NOMO-1 treated with DMSO at 0.1 percent for 48 hours (cell line): ENCODE measurements at regions not wholly inside any gene's neighbourhood (a gene's known extent, or its start where the extent isn't known, plus 50 kb on each side); places are given as distances from the start of the nearest gene placed in this dataset.

ENCODE experiments used
- DNase-seq: peaks from one replicate; lab custom pipeline; 2025; ENCODE audit not compliant: unreplicated experiment; lab: John Stamatoyannopoulos, UW

GRCh38 chr14:22456998-22457594 is 131.9 kb downstream of the DAD1 start:
- DNase-seq, result peak; percentile 29

- DNase-seq, result no peak
Observed at GRCh38 chr14:22456421-22456820, 132.6 kb downstream of the DAD1 start.

GRCh38 chr14:22452330-22452729 is 136.7 kb downstream of the DAD1 start:
- DNase-seq, result no peak

- DNase-seq, result no peak
Observed at GRCh38 chr14:22450266-22450665, 138.8 kb downstream of the DAD1 start.

DNA sequence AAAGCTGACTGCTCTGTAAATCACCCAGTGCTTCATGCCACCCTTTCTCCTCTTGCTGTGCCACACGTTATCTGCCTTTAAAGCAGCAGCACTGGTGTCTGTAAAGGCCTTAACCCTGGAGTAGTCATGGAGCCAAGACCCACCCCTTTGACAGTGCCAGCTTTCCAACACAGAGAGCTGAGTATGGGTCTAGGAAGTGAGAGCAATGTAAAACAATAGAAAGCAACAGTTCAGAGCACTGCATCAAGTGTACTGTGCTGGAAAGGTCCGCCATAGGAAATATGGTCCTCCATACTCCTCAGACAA is 139.5 kb downstream of the DAD1 start:
- DNase-seq, result no peak

DNA sequence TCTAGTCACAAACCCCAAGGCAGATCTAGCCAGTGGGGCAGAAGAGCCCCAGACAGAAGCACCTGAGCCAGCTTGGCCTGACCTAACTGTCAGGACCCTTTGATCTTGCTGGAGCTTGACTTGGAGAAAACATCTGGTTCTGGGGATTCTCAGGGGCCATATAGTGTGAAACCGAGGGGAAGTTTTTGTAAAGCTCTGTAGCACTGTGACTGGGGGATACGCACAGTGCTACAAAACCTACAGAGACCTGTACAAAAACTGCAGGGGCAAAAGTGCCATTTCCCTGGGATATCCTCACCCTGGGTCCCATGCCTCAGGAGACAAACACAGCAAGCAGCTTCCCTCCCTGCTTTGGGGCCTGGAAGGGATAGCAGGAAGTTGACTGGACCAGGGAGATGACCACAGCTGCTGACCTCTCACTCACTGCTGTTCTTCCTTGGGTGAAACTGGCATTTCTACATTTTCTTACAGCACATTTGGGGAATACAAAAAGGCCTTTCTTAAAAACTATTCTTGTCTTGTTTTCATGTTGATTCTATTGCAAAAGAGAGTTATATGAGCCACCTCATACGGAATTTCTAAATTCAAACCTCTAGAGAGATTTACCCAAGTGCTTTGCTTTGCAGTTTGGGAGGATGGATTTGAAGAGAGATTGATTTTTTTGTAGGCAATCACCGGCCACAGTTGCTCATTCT is 140.0 kb downstream of the DAD1 start:
- DNase-seq, result no peak

DNA sequence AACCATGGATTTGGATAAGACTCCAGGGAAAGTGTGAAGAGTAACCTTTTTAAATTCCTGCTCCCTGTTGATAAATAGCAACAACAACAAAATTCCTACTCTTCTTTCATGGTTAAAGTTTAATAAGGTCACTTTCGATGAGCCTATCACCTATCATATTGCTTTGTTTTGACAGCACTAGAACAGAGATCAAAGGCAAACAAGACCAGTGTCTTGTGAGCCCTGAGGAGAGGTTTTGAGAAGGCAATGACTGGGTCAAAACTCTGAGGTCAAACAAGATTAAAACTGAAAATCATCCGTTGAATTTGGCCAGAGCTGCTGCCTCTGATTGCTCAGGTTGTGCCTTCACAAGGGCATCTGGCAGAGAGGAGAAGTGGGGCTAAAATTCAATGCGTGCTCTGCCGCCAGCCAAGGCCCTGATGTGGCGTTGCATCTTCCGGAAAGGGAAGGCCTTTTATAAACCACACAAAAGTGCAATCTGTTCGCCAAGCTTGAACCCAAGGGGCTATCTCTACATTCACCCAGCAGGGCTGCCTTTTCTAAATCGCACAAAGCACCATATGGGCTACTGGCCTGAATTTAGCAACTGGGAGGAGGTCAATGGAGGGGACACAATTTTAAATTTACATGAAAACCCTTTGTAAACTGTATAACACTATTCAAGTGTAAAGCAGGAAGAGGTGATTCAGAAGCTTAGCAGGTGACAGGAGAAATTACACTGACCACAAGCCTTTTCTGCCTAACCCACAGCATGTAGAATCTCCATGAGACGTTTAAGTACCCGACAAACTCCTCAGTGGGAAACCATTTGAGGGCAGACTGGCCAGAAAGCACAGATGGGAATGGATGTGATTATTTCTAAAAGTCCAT is 140.8 kb downstream of the DAD1 start:
- peak; percentile 78 for DNase-seq

DNA sequence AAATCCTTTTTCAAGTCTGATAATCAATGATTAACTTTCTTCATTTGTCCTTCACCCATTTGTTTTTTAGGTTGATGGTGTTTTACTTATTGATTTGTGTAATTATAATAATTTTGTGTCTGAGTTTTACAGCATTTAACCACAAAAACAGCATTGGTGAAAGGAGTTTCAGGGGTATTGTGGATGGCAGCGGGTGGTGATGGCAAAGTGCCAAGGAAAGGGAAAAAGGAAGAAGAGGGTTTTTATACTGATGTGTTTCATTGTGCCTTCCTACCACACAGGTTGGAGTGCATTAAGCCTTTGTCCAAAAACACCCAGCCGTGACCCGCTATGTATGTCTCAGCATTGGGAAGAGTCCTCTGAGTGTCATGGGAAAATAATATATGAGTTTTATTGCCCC is 150.3 kb downstream of the DAD1 start:
- no peak for DNase-seq

- DNase-seq, result no peak
Observed at GRCh38 chr14:22434901-22435550, 154.0 kb downstream of the DAD1 start.

DNA sequence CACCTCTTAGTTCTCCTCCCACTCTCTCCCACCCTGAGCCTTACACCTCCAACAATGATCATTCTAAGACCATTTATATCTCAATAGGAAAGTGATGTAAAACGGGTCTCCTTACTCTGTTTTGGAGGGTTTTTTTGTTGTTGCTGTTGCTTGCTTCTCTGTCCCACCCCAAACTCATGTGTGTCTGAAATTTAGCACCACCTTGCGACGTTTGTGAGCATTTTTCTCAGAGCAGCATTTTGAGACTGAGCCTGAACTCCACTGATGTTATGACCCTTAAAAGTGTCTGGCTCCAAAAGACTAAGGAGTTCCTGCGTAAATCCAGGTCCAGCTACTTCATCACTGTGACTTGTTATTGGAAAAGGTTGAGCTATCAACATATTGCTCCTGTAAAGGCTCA is 155.0 kb downstream of the DAD1 start:
- DNase-seq, result no peak

- DNase-seq, result no peak
Observed at GRCh38 chr14:22433069-22433468, 156.0 kb downstream of the DAD1 start.

DNA sequence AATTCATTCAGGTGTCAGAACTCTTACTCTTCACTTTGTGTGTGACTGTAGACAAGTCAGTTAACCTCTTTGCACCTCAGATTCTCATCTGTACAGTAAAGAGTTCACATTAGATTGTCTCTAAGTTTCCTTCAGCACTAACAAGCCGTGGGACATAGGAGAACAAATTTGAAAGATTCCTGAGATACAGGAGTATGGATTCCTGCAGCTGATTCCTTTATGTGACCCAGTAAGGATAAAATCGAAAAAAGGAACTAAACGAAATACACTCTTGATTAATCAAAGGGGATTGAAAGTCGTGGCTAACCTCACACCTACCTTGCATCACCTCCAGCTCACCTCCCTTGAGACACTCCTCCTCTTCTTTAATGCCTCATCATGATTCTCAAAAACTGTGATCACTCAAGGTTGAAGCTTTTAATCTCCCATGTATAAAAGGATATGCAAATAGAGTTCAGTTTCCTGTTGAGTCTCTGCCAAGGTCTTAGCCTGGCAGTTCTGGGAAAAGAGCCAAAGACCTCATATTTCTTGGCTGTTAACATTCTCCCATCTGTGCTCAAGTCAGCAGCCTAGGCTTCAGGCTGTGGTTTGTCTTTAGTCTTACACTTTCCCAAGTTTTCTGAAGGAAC is 156.6 kb downstream of the DAD1 start:
- DNase-seq, result peak; percentile 4

GRCh38 chr14:22429546-22430294 is 159.3 kb downstream of the DAD1 start:
- DNase-seq, result no peak

DNA sequence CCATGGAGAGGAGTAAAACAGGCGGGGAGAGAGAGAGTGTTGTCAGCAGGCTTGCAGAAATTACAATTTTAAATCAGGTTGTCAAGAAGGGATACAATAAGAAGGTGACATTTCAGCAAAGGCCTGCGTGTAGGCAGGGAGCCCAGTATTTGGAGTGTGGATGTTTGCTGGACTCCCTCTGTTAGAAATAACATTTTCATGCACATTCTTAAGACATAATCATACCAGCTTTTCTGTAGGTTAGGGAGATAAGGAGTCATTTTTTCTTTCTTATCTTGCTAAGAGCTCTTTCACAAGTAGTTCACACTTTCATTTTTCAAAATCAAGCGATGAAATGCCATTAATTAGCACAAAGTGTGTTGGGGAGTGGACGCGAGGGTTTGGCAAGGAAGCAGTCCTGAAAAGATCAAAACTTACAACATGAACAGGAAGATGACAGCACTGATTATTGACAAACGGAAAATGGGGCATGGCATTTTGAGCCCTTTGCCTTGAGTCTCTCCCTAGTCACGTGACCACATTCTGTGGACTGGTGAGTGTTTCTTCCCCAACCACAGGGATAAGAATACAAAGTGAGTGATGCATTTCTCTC is 160.2 kb downstream of the DAD1 start:
- peak; percentile 36 for DNase-seq

GRCh38 chr14:22427771-22428231 is 161.2 kb downstream of the DAD1 start:
- peak; percentile 95 for DNase-seq

GRCh38 chr14:22426711-22427110 is 162.3 kb downstream of the DAD1 start:
- DNase-seq, result no peak

GRCh38 chr14:22423958-22424357 is 165.1 kb downstream of the DAD1 start:
- no peak for DNase-seq

DNA sequence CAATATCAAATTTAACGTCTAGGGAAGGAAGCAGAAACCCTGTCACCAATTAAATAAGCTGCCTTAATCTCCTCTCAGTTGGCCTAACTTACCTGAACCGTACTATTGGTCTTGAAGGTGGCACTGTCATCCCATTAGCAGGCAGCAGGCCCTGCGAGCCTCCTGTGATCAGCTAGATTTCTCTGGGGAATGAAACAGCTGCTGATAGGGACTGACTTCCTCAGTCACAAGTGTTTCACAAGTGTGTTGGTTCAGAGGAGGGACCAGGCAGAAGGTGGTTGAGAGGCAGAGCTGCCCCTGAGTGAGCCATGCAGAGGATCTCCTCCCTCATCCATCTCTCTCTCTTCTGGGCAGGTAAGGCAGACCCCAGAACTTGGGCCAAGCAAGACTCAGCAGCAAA is 166.8 kb downstream of the DAD1 start:
- DNase-seq, result peak; percentile 19

GRCh38 chr14:22420598-22421186 is 168.3 kb downstream of the DAD1 start:
- peak; percentile 16 for DNase-seq

GRCh38 chr14:22419620-22420019 is 169.4 kb downstream of the DAD1 start:
- no peak for DNase-seq
